Uterus (tissue), 2 donors: ENCODE measurements at regions not wholly inside any gene's neighbourhood (a gene's known extent, or its start where the extent isn't known, plus 50 kb on each side); places are given as distances from the start of the nearest gene placed in this dataset.

Experiments
- POLR2A ChIP-seq, 2 donors: fragments of 450-650 bp; IDR thresholded peaks; one replicate each; pipeline ENCODE4 v1.6.1; 2016; ENCODE audit warnings: antibody characterized with exemption in 2 of 2, mild to moderate bottlenecking in 1 of 2, moderate library complexity in 1 of 2
- TF ChIP-seq, protein P1 (sequence below), 4 experiments: fragments of 200-600 bp in 2 of 4; fragments of 450-650 bp in 2 of 4; sonication (generic) in 2 of 4; IDR thresholded peaks; one replicate each; pipeline ENCODE4 v1.5.1; 2016 to 2019; ENCODE audit warnings: antibody characterized with exemption in 4 of 4, mild to moderate bottlenecking in 2 of 4, moderate library complexity in 1 of 4

DNA sequence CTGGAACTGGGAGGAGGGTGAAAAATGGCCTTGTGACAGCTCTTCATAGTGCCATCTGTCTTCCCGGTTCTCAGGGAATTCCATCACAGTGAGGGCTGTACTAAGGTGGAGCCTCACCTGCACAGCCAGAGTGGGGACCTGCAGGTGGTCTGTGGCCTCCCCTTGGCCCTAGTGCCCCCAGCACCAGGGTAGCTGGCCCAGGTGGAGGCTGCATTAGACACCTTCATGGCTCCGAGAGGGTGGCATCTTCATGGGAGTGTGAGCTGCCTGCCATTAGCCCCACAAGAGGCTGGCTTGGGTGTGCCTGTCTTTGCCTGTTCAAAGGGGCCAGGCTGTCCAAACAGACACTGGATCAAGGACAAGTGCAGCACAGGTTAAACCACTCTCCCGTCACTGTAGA lies 95.5 kb upstream of the PRR23E start:
- TF ChIP-seq, protein P1, sequence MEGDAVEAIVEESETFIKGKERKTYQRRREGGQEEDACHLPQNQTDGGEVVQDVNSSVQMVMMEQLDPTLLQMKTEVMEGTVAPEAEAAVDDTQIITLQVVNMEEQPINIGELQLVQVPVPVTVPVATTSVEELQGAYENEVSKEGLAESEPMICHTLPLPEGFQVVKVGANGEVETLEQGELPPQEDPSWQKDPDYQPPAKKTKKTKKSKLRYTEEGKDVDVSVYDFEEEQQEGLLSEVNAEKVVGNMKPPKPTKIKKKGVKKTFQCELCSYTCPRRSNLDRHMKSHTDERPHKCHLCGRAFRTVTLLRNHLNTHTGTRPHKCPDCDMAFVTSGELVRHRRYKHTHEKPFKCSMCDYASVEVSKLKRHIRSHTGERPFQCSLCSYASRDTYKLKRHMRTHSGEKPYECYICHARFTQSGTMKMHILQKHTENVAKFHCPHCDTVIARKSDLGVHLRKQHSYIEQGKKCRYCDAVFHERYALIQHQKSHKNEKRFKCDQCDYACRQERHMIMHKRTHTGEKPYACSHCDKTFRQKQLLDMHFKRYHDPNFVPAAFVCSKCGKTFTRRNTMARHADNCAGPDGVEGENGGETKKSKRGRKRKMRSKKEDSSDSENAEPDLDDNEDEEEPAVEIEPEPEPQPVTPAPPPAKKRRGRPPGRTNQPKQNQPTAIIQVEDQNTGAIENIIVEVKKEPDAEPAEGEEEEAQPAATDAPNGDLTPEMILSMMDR (IDR thresholded peaks at IDR 0.05) = no peak
- TF ChIP-seq POLR2A (IDR thresholded peaks at IDR 0.05) = no peak
